ENCODE measurements at regions not wholly inside any gene's neighbourhood (a gene's known extent, or its start where the extent isn't known, plus 50 kb on each side); places are given as distances from the start of the nearest gene placed in this dataset.
A peak's percentile ranks its signal among the peaks of the same experiment; 100 is the strongest.
"Not testable (repeated sequence)": the region's sequence is repeated elsewhere in the genome, so short reads cannot be mapped to it uniquely, and the experiment has no call there.

GRCh38 chr3:14252321-14253021 lies 73.9 kb downstream of the LSM3 start:
- DNase-seq = no peak

- no peak for DNase-seq
Measured at GRCh38 chr3:14253022-14253706, 74.5 kb downstream of the LSM3 start.

GRCh38 chr3:14253707-14254382 lies 75.2 kb downstream of the LSM3 start:
- DNase-seq = no peak

GRCh38 chr3:14254812-14255702 lies 76.4 kb downstream of the LSM3 start:
- no peak for DNase-seq

GRCh38 chr3:14256046-14256445 lies 77.4 kb downstream of the LSM3 start:
- DNase-seq = no peak

GRCh38 chr3:14256561-14257342 lies 78.1 kb downstream of the LSM3 start:
- DNase-seq = no peak

- DNase-seq = no peak
Measured at GRCh38 chr3:14258906-14259904, 80.6 kb downstream of the LSM3 start.

GRCh38 chr3:14260463-14260862 lies 81.8 kb downstream of the LSM3 start:
- no peak for DNase-seq

GRCh38 chr3:14261229-14261628 lies 82.6 kb downstream of the LSM3 start:
- DNase-seq = peak; percentile 45

GRCh38 chr3:14262212-14262611 lies 83.6 kb downstream of the LSM3 start:
- DNase-seq = no peak

- no peak for DNase-seq
Measured at GRCh38 chr3:14262867-14263266, 84.2 kb downstream of the LSM3 start.

- no peak for DNase-seq
Measured at GRCh38 chr3:14263317-14264005, 84.8 kb downstream of the LSM3 start.

- no peak for DNase-seq
Measured at GRCh38 chr3:14265246-14265962, 86.8 kb downstream of the LSM3 start.

GRCh38 chr3:14266361-14266760 lies 87.7 kb downstream of the LSM3 start:
- DNase-seq = no peak

GRCh38 chr3:14267976-14268375 lies 89.4 kb downstream of the LSM3 start:
- no peak for DNase-seq

- DNase-seq = no peak
Measured at GRCh38 chr3:14268897-14269296, 90.3 kb downstream of the LSM3 start.

- DNase-seq = not testable (repeated sequence)
Measured at GRCh38 chr3:14272041-14272958, 93.7 kb downstream of the LSM3 start.

- DNase-seq = not testable (repeated sequence)
Measured at GRCh38 chr3:14272959-14273560, 94.4 kb downstream of the LSM3 start.

Measured in KG1 (cell line).